ENCODE measurements at regions not wholly inside any gene's neighbourhood (a gene's known extent, or its start where the extent isn't known, plus 50 kb on each side); places are given as distances from the start of the nearest gene placed in this dataset.

GRCh38 chr14:27236601-27237000 lies 638.8 kb upstream of the NOVA1 start:
- TF ChIP-seq EZH2 (IDR thresholded peaks at IDR 0.05; ENCODE audit: insufficient read depth, poor library complexity, severe bottlenecking) (no peak), EZH2phosphoT487 (IDR thresholded peaks at IDR 0.05; ENCODE audit: insufficient read depth, low read depth) (no peak)
